GM11168 (cell line): ENCODE measurements at regions not wholly inside any gene's neighbourhood (a gene's known extent, or its start where the extent isn't known, plus 50 kb on each side); places are given as distances from the start of the nearest gene placed in this dataset.

Experiments
- in situ Hi-C: fragments of 300-500 bp; cut with MboI; formaldehyde crosslinking; loops from one replicate; pipeline ENCODE4 v1.12.0; 2022; ENCODE audit warnings: low sequenced_read_pairs; ENCODE audit not compliant: unreplicated experiment

DNA sequence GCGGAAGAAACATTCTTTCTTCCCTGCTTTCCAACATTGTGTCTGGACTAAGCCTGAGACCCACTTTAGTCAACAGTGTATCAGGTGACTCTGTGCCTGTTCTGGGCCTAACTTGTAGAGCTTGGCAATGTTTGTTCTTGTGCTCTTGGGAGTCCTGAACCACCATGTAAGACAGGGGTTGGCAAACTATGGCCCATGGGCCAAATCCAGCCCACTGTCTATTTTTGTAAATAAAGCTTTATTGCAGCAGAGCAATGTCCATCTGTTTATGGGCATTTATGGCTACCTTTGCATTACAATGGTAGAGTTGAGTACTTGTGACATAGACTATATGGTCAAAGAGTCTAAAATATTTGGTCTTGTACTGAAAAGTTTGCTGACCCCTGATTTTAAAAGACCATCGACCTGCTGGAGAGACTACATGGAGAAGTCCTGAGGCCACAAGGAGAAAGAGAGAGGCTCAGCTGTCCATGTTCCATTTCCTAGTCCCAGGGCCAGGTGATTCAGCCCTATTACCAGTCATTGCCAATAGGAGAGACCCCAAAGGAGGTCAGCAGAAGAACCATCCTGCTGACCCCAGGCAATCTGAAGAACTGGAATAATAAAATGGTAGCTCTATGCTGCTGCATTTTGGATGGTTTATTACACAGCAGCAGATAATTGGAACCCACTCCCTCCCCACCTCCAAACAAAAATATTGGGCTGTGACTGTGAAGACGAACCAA lies 211.3 kb downstream of the AUH start:
- in situ Hi-C loops = no loop called here

DNA sequence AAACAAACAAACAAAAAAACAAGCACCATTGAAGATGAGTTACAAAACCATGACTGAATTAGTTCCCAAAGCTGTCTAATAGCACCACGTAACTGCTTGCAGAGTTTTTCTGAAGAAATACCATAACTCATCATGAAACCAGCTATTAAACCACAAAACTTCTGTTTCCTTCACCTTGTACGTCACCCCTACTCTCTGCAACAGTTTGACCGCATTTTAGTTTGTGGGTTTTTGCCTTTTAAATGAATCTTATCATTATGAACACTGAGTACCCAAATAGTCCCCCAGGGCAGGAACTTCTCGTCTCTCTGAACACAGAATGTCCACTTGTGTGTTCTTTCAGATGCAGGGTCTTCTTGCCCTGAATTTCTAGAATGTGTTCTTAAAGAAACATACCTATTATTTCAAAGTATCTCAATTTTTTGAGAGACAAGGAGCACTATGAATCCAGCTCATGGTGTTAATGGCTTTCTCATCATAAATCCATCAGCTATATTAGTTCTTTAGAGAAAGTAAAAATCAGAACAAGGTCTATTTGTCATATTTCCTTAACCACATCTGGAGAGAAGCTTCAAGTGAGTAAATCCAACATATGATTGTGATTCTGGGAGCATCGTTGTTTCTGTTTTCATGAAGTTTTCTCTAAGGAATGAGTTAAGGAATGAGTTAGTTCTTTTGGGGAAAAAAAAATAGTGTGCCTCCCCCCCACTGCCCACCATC lies 210.6 kb downstream of the AUH start:
- in situ Hi-C loops = no loop called here

- in situ Hi-C loops = no loop called here
These were observed 210.0 kb downstream of the AUH start for GRCh38 chr9:91151718-91152095.

GRCh38 chr9:91154686-91155085 lies 207.0 kb downstream of the AUH start:
- in situ Hi-C loops = loop anchor here (5.0 kb wide), 1 partner anchor 38 kb away; no protein-coding TSS in a partner anchor

- in situ Hi-C loops = loop anchor here (5.0 kb wide), 1 partner anchor 37 kb away; no protein-coding TSS in a partner anchor
These were observed 206.5 kb downstream of the AUH start for GRCh38 chr9:91155181-91155580.

DNA sequence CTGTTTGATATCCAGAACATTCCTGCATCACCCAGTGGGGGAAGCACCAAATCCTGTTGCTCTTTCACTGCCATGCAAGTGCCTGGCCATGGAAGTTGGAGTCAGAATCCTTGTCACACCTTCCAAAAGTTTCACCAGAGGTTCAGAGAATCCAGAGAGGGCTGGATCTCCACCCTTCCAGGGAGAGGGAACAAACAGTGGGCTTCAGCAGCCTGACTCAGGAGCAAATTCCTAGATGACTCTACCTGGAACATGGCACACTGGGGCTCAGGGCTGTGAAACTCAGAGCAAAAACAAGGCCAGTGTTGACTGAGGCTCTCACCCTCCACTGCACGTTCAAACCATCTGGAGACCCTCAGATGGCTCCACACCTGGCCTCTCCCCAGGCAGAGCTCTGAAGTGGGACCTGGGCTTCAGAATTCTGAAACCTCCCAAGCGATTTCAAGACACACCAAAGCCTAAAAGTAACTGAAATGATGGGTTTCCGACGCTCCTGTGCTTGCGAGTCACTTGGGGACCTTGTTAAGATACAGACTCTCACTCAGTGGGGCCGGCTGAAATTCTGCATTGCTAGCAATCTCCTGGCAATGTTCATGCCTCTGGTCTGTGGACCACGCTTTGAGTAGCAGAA lies 205.9 kb downstream of the AUH start:
- in situ Hi-C loops = loop anchor here (5.0 kb wide), 1 partner anchor 36 kb away; no protein-coding TSS in a partner anchor

DNA sequence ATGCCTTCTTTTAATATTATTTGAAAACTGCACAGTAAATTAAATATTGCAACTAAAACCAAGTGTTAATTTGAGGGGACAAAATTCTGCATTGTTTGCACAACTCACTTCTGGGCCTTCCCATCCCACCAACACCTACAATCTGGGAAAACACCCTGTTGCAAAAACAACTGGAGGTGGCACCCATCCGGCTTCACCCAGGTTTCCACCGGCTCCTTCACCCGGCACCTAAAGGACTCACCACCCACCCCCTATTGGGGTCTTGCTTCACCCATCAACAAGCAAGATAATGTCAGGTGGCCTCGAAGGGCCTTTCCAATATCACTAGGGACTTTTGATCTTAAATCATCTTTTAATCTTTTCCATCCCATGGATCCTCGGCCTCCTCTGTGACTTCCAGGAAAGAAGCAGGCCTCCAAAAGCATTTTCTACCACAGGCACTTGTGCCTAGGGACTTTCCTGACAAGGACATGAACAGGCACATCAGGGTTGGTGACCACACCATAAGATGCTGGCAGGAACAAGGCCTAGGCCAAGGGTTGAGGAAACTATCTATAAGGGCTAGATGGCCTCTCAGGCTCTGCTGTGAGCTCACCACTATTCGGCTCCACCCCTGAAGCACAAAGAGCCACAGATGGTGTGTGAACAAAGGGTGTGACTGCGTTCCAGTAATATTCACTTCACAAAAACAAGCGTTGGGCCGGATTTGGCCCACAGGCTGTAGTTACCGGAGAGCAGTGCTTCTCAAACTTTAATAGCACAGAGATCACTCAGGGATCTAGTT lies 205.1 kb downstream of the AUH start:
- in situ Hi-C loops = loop anchor here (5.0 kb wide), 1 partner anchor 36 kb away; no protein-coding TSS in a partner anchor

DNA sequence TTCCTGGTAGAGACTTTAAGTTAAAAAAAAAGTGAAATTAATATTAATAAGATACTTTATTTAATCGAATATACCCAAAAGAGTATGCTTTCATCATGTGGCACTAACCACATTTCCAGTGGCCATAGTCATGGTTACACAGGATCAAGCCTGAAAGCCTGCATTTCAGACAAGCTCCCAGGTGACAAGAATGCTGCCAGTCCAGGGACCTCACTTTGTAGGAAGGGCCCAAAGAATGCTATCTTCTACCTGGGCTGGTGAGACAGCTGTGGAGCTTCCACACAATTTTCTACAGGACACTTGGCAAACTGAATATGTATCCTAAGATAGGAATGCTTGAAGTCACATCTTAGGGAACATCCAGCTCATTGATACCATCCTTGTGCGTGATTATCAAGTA lies 203.8 kb downstream of the AUH start:
- in situ Hi-C loops = loop anchor here (5.0 kb wide), 1 partner anchor 34 kb away; no protein-coding TSS in a partner anchor

GRCh38 chr9:91158286-91158685 lies 203.4 kb downstream of the AUH start:
- in situ Hi-C loops = loop anchor here (5.0 kb wide), 1 partner anchor 34 kb away; no protein-coding TSS in a partner anchor

- in situ Hi-C loops = loop anchor here (5.0 kb wide), 1 partner anchor 33 kb away; no protein-coding TSS in a partner anchor
These were observed 202.8 kb downstream of the AUH start for GRCh38 chr9:91158946-91159345.

GRCh38 chr9:91159664-91160121 lies 202.0 kb downstream of the AUH start:
- in situ Hi-C loops = loop anchor here (5.0 kb wide), 1 partner anchor 33 kb away; no protein-coding TSS in a partner anchor

DNA sequence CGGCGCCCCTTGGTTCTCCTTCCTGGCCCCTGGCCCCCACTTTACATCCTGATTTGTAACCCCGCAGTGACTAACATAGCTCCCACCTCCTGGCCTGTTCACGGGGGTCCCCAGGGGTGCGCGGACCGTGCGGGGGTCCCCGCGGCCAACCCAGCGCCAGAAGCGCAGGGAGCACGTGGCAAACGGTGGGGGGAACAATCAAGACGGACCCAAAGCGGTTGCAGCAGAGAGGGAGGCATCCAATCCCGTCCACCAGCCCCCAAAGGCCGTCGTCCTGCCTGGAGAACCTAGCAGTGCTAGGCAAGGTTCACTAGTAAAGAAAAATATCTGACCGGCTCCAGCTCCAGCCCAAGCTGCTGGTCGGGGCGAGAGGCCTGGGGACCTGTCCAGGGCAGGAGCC lies 201.5 kb downstream of the AUH start:
- in situ Hi-C loops = no loop called here

GRCh38 chr9:91160599-91161464 lies 200.9 kb downstream of the AUH start:
- in situ Hi-C loops = no loop called here

- in situ Hi-C loops = no loop called here
These were observed 200.0 kb downstream of the AUH start for GRCh38 chr9:91161465-91162300.

DNA sequence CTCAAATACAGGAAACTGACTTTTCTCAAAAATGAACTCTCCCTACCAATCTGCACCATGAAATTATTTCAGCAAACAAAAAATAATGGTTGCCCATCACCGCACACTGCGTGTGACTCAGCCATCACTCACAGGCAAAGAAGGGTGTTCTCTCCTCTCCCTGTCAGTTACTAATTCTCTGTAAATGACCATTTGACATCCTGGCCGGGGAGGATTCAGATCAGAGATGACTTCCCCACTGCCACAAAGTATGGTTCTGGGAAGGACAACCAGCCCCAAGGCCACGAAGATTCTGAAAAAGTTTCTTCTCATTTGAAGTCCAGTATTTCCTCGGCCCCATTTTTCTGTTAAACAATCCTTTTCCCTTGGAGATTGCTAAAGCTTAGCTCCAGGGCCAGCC lies 199.4 kb downstream of the AUH start:
- in situ Hi-C loops = no loop called here

DNA sequence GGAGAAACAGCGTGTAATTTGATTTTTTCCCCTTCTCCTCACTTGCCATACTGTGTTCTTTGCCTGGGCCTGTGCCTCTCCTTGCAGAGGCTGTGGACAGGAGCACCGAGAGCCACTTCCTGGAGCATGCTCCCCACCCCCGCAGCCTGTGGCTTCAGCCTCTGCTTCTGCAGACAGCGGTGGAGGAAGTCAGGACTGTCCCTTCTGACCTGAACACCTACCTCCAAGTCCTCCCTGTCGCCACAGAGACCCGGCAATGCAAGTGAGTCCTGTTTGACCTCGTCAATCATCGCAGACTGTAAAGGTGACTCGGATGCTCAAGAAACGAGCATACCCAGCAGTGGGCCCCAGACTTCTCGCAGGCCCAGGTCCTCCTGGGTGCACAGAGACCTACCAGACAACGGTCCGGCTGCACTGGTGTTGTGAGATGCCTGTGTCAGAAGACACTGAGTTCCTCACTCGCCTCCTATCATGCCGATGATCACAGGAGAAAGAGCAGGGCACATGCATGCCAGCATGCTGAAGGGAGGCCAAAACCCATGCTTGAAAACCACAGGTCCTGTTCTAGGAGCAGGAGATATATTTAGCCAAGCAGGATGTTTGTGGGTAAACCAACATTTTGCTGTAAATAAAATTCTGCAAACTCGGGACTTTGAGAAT lies 198.8 kb downstream of the AUH start:
- in situ Hi-C loops = no loop called here

DNA sequence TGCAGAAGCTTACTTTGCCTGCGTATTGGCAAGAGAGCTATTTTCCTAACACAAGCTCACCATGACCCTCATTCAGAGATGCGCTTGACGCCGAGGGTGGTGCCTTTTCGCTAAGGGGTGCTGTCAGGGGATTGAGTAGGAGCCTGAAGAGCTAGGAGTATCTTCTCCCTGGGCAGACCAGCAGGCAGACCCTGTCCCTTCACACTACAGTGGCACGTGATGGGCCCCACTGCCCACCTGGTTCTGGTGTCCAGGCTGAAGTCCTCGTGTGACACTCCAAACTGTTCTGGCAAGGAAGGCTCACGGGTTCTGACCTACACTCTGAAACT lies 198.3 kb downstream of the AUH start:
- in situ Hi-C loops = no loop called here
